Endothelial cell of umbilical vein (primary cell): ENCODE measurements at regions not wholly inside any gene's neighbourhood (a gene's known extent, or its start where the extent isn't known, plus 50 kb on each side); places are given as distances from the start of the nearest gene placed in this dataset.

Source experiments
- BruUV-seq: library from RNA; stranded (reverse); fragments of 400-500 nt; replicated peaks from 2 replicates; lab custom pipeline; 2021; lab: Mats Ljungman, UMichigan
- CTCF ChIA-PET: fragments of 300-600, 350-600 bp; sonication (Branson Sonifier 250); formaldehyde crosslinking; loops from one replicate; lab custom pipeline; 2021; ENCODE audit warnings: antibody characterized with exemption, inconsistent platforms; lab: Charles Lee
- POLR2A ChIA-PET: fragments of 300-600, 350-600 bp; sonication (Branson Sonifier 250); formaldehyde crosslinking; loops from one replicate; lab custom pipeline; 2021; ENCODE audit warnings: antibody characterized with exemption, inconsistent platforms; lab: Charles Lee
- DNase-seq: peaks from one replicate; pipeline ENCODE4 v3.0.0-alpha.2; 2011; ENCODE audit warnings: low read depth, low spot score
- FAIRE-seq: peaks from 2 replicates; lab custom pipeline; 2011; peaks lifted over from hg19 to GRCh38; lab: Jason Lieb, UNC
- H2AFZ ChIP-seq: 2 replicates; pipeline ENCODE4 v1.6.0; 2012; ENCODE audit warnings: low read depth, low read length, control low read depth, inconsistent platforms
- H3K27ac ChIP-seq: 2 replicates; pipeline ENCODE4 v1.5.1; 2011; ENCODE audit warnings: low read depth, mild to moderate bottlenecking, control low read depth, low read length, moderate library complexity; ENCODE audit not compliant: insufficient read depth
- H3K27me3 ChIP-seq, 2 experiments: 2 replicates each; pipeline versions ENCODE4 v1.6.0 to v1.6.1; 2011; ENCODE audit warnings: low read length in 2 of 2, mixed read lengths in 1 of 2; ENCODE audit not compliant: control insufficient read depth in 2 of 2, insufficient read depth in 2 of 2
- H3K36me3 ChIP-seq, 2 experiments: 2 replicates in 1 of 2; 3 replicates in 1 of 2; pipeline ENCODE4 v1.5.1; 2011; ENCODE audit warnings: low read length in 2 of 2, mild to moderate bottlenecking in 1 of 2, moderate library complexity in 1 of 2; ENCODE audit not compliant: control insufficient read depth in 2 of 2, insufficient read depth in 2 of 2; ENCODE audit errors: extremely low read depth in 1 of 2
- H3K4me1 ChIP-seq: 3 replicates; pipeline ENCODE4 v1.5.1; 2011; ENCODE audit warnings: mild to moderate bottlenecking, low read length; ENCODE audit not compliant: control insufficient read depth, insufficient read depth; ENCODE audit errors: extremely low read depth
- H3K4me2 ChIP-seq: 2 replicates; pipeline ENCODE4 v1.6.1; 2011; ENCODE audit warnings: low read length, control low read depth, mixed read lengths; ENCODE audit not compliant: insufficient read depth
- H3K4me3 ChIP-seq, 3 experiments: fragments of 200-600 bp in 1 of 3; sonication (generic), shearing (Covaris generic) in 1 of 3; replicated peaks in 1 of 3; 2 replicates each; pipeline ENCODE4 v1.5.1; 2011 to 2016; ENCODE audit warnings: control low read depth in 3 of 3, low read length in 3 of 3, mild to moderate bottlenecking in 2 of 3, inconsistent platforms in 1 of 3, low read depth in 1 of 3, moderate library complexity in 1 of 3; ENCODE audit not compliant: insufficient read depth in 1 of 3
- H3K79me2 ChIP-seq: 2 replicates; pipeline ENCODE4 v1.6.0; 2012; ENCODE audit warnings: low read length, inconsistent platforms; ENCODE audit not compliant: control insufficient read depth, insufficient read depth
- H3K9ac ChIP-seq: replicated peaks from 2 replicates; pipeline ENCODE3; 2011; ENCODE audit warnings: low read length, control low read depth; ENCODE audit not compliant: insufficient read depth; ENCODE audit errors: extremely low read depth
- H3K9me1 ChIP-seq: replicated peaks from 3 replicates; pipeline ENCODE4 v1.6.0; 2011; ENCODE audit warnings: mild to moderate bottlenecking, low read length; ENCODE audit not compliant: control insufficient read depth, insufficient read depth; ENCODE audit errors: extremely low read depth
- H3K9me3 ChIP-seq: replicated peaks from 2 replicates; pipeline ENCODE4 v1.5.1; 2012; ENCODE audit warnings: low read length, inconsistent platforms; ENCODE audit not compliant: control insufficient read depth, insufficient read depth
- H4K20me1 ChIP-seq: replicated peaks from 2 replicates; pipeline ENCODE3; 2011; ENCODE audit warnings: mild to moderate bottlenecking, low read length; ENCODE audit not compliant: control insufficient read depth, insufficient read depth; ENCODE audit errors: extremely low read depth
- EZH2 ChIP-seq: IDR thresholded peaks from 2 replicates; pipeline ENCODE4 v1.6.1; 2012; ENCODE audit warnings: borderline replicate concordance, low read depth, mild to moderate bottlenecking, moderate library complexity, low read length, inconsistent platforms; ENCODE audit not compliant: severe bottlenecking
- FOS ChIP-seq: IDR thresholded peaks from 2 replicates; pipeline ENCODE4 v1.6.1; 2011; ENCODE audit warnings: mild to moderate bottlenecking, low read length, moderate library complexity, borderline replicate concordance; ENCODE audit not compliant: insufficient read depth
- GATA2 ChIP-seq: IDR thresholded peaks from 2 replicates; pipeline ENCODE4 v1.7.0; 2011; ENCODE audit warnings: low read depth, mild to moderate bottlenecking, moderate library complexity, mixed read lengths, low read length; ENCODE audit not compliant: insufficient read length, insufficient read depth
- JUN ChIP-seq: IDR thresholded peaks from 2 replicates; pipeline ENCODE4 v1.6.1; 2011; ENCODE audit warnings: borderline replicate concordance, low read depth; ENCODE audit not compliant: insufficient read length, insufficient read depth
- MYC ChIP-seq: IDR thresholded peaks from one replicate; pipeline ENCODE4 v1.6.1; 2011; ENCODE audit warnings: mild to moderate bottlenecking, low read depth, low read length
- POLR2A ChIP-seq: IDR thresholded peaks from 2 replicates; pipeline ENCODE4 v1.6.1; 2012; ENCODE audit warnings: low read depth, mild to moderate bottlenecking, control low read depth, low read length
- POLR2AphosphoS5 ChIP-seq: IDR thresholded peaks from 2 replicates; pipeline ENCODE4 v1.6.1; 2012; ENCODE audit warnings: low read depth, mild to moderate bottlenecking, control low read depth, low read length, moderate library complexity; ENCODE audit not compliant: insufficient read depth
- dilution Hi-C: fragments of 300-500 bp; cut with MboI; formaldehyde crosslinking; loops from one replicate; pipeline ENCODE4 v1.15.0; 2019; ENCODE audit warnings: low sequenced_read_pairs; ENCODE audit not compliant: extremely low pct_ligation_motif_present
- intact Hi-C: fragments of 100-400 bp; cut with micrococcal nuclease; formaldehyde crosslinking; loops from one replicate; pipeline ENCODE4 v1.10.0; 2022
- TF ChIP-seq, protein P1 (sequence below): IDR thresholded peaks from 2 replicates; pipeline ENCODE4 v1.6.1; 2011; ENCODE audit not compliant: insufficient read depth, insufficient read length
- TF ChIP-seq, protein P2 (sequence below), 2 donors: IDR thresholded peaks; 1 replicate in 1 of 2; 2 replicates in 1 of 2; pipeline ENCODE4 v1.5.1; 2011; ENCODE audit warnings: low read length in 2 of 2, mild to moderate bottlenecking in 2 of 2, moderate library complexity in 2 of 2, control low read depth in 1 of 2, inconsistent platforms in 1 of 2, low read depth in 1 of 2; ENCODE audit not compliant: insufficient read depth in 1 of 2; ENCODE audit errors: extremely low read depth in 1 of 2

DNA sequence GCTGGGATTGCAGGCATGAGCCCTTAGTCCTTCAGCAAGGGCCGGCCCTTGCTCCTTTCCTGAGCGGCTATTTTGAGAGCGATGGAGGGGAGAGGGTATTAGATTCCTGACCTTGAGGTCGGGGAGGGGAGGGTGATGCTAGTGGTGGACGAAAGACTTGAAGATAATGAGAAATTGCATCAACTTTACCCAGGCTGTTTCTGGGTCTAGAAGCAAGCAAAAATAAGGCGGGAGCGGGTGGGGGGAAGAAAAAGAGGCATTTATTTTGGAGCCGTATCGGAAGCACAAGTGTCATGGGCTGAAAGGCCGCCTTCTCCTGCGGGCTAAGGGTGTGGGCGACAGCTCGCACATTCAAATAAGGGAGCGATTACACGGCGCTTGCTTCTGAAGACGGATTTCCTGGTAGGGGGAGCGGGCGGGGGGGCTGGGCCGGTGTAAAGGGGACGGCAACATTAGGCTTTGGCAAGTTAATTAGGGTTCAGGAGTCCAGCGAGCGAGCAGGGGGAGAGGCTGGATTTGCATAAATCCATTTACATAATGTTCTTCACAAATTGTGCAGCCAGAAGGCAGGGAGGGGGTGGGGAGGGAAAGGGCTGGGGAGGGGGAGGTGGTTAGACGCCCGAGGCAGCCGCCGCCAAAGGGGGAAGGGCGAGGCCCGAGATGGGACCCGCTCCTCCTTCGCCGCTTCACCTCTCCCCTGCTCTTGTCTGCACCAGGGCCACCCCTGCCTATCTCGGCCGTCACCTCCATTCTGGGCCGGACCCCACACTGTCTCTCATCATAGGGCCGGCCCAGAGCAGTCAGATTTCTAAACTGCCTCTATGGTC lies 245.9 kb downstream of the MIAT start:
- dilution Hi-C loops (no loop called here), intact Hi-C loops (no loop called here)
- CTCF ChIA-PET = no interaction called here
- FAIRE-seq (no peak), DNase-seq (no peak)
- no peak overlapping the region for H3K9ac ChIP-seq
- no peaks in the 10 kb centered on the region for H3K79me2 ChIP-seq
- no peak overlapping the region for H3K4me2 ChIP-seq
- H3K9me3 ChIP-seq = no peaks in the 10 kb centered on the region
- no TSS peak for BruUV-seq
- no peaks in the 10 kb centered on the region for H3K9me1 ChIP-seq
- H3K36me3 ChIP-seq = no peaks in the 10 kb centered on the region
- no peaks in the 10 kb centered on the region for H3K4me1 ChIP-seq
- no peaks in the 10 kb centered on the region for H4K20me1 ChIP-seq
- no peak overlapping the region for H3K27ac ChIP-seq
- peaks cover 0 to 3% of the 10 kb centered on the region in 2 experiments for H3K27me3 ChIP-seq
- no peak for TF ChIP-seq GATA2
- TF ChIP-seq, protein P1, sequence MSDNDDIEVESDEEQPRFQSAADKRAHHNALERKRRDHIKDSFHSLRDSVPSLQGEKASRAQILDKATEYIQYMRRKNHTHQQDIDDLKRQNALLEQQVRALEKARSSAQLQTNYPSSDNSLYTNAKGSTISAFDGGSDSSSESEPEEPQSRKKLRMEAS = no peak
- TF ChIP-seq, protein P2, sequence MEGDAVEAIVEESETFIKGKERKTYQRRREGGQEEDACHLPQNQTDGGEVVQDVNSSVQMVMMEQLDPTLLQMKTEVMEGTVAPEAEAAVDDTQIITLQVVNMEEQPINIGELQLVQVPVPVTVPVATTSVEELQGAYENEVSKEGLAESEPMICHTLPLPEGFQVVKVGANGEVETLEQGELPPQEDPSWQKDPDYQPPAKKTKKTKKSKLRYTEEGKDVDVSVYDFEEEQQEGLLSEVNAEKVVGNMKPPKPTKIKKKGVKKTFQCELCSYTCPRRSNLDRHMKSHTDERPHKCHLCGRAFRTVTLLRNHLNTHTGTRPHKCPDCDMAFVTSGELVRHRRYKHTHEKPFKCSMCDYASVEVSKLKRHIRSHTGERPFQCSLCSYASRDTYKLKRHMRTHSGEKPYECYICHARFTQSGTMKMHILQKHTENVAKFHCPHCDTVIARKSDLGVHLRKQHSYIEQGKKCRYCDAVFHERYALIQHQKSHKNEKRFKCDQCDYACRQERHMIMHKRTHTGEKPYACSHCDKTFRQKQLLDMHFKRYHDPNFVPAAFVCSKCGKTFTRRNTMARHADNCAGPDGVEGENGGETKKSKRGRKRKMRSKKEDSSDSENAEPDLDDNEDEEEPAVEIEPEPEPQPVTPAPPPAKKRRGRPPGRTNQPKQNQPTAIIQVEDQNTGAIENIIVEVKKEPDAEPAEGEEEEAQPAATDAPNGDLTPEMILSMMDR (IDR thresholded peaks at IDR 0.05; ENCODE audit: extremely low read depth in 1 of 2, insufficient read depth in 1 of 2, low read depth in 1 of 2, low read length in 2 of 2) = no peak
- TF ChIP-seq MYC = no peak
- no peak for TF ChIP-seq JUN
- no peak for TF ChIP-seq EZH2
- TF ChIP-seq FOS = no peak
- TF ChIP-seq POLR2A = no peak
- no peak for TF ChIP-seq POLR2AphosphoS5
- no peak overlapping the region for H3K4me3 ChIP-seq
- no peak overlapping the region for H2AFZ ChIP-seq
- POLR2A ChIA-PET = no interaction called here
